ENCODE measurements at regions not wholly inside any gene's neighbourhood (a gene's known extent, or its start where the extent isn't known, plus 50 kb on each side); places are given as distances from the start of the nearest gene placed in this dataset.

DNA sequence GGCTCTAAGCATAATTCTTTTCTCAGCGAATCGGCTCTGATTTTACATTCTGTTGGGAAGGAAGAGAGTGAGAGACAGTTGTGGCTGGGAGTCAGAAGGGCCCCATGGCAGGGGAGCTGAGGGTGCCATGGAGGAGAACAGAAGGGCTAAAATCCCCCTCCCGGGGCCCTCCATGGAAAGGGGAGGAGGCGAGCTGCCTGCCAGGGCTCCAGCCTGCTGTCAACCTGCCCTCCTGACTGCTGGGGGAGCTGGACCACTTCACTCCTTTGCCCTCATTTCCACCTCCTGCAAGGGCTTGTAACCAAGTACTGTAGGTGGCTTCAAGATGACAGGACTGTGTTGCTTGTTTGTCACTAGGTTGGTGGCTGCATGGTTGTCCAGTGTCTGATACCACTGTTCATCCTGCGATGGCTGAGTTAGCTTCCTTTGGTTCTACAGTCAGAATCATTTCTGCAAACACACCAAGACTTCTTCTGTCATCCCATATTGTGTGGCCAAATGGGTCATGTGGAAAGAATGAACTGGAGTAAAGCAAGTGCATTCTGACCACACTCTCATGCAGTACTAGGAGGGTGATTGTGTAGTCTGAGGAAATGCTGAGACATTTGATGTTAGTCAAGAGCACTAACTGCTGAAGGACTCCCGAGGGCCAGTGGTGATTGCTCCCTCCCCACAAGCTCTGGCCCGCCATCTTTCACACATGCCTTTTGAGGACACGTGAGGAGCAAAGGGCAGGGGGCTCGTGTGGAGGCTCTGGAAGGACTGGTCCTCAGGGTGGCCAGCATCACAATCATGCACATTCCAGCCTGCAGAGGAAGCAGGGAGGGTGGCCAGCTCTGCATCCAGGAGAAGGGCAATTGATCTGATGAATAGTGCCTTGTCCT, 307.2 kb downstream of the GADD45G start:
- H3K27ac ChIP-seq: no peak overlapping the region
- H3K9me3 ChIP-seq: no peaks in the 10 kb centered on the region
- H3K27me3 ChIP-seq: no peaks in the 10 kb centered on the region
- H3K4me3 ChIP-seq: no peak overlapping the region
- intact Hi-C loops (cut with DNase I): no loop called here
- TF ChIP-seq CTCF (IDR thresholded peaks at IDR 0.05): no peak
- no peaks in the 10 kb centered on the region for H3K36me3 ChIP-seq
- DNase-seq (ENCODE audit: low spot score in 2 of 2): no peak
- H3K4me1 ChIP-seq: no peaks in the 10 kb centered on the region

- Histone ChIP-seq H3K36me3 (no peaks in the 10 kb centered on the region), H3K27me3 (no peaks in the 10 kb centered on the region), H3K27ac (no peak overlapping the region), H3K4me3 (no peak overlapping the region), H3K9me3 (no peaks in the 10 kb centered on the region), H3K4me1 (no peaks in the 10 kb centered on the region)
- DNase-seq (ENCODE audit: low spot score in 2 of 2): no peak
- no peak for TF ChIP-seq CTCF (IDR thresholded peaks at IDR 0.05)
- intact Hi-C loops (cut with DNase I): no loop called here
Observed at GRCh38 chr9:89912605-89912953, 307.8 kb downstream of the GADD45G start.

DNA sequence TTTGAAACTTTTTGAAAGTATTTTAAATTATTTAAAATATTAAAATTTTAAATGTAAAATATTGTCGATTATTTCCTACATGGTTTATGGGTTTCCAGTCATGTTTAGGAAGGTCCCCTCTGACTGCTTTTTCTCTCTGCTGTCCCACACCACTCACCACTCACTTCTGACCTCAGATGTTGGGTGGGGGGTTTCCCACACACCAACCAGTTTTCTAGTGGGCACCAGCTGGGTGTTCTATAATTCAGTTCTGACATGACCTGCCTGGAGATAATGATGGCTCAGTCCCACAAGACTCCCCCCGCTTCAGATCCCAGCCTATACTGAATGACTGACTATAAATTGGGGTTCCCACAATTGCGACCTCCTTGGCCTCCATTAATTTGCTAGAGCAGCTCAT, 310.4 kb downstream of the GADD45G start:
- Histone ChIP-seq H3K4me3 (no peak overlapping the region), H3K36me3 (no peaks in the 10 kb centered on the region), H3K27ac (no peak overlapping the region), H3K4me1 (no peaks in the 10 kb centered on the region), H3K27me3 (no peaks in the 10 kb centered on the region), H3K9me3 (no peaks in the 10 kb centered on the region)
- intact Hi-C loops (cut with DNase I): no loop called here
- no peak for DNase-seq (ENCODE audit: low spot score in 2 of 2)
- TF ChIP-seq CTCF (IDR thresholded peaks at IDR 0.05): no peak

DNA sequence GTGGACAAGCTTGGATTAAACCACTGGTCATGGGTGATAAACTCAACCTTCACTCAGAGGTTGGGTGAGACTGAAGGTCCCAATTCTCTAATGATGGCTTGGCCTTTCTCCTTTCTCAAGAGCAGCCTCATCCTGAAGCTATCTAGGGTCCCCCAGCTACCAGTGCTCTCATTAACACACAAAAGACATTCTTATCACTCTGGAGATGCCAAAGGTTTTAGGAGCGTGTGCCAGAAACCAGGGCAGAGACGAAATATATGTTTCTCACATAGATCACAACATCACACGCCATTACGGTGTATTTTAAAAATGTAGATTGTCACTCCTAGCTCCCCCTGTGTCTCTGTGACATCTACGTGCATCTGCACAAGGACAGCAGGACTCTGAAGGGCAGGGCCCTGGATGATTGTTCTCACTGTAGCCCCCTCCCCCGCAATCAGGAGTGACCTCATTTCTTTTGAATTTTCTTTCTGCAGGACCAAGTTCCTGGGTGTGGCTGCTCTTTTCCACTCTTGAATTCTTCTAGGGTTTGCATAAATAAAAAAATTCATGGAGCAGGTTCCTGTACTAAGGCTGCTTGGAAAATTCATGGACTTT, 311.3 kb downstream of the GADD45G start:
- Histone ChIP-seq H3K36me3 (no peaks in the 10 kb centered on the region), H3K9me3 (no peaks in the 10 kb centered on the region), H3K4me3 (no peak overlapping the region), H3K27ac (no peak overlapping the region), H3K27me3 (no peaks in the 10 kb centered on the region), H3K4me1 (no peaks in the 10 kb centered on the region)
- intact Hi-C loops (cut with DNase I): no loop called here
- TF ChIP-seq CTCF (IDR thresholded peaks at IDR 0.05): no peak
- DNase-seq (ENCODE audit: low spot score in 2 of 2): no peak

GRCh38 chr9:89917861-89918260, 313.0 kb downstream of the GADD45G start:
- intact Hi-C loops (cut with DNase I): no loop called here
- no peak overlapping the region for H3K4me3 ChIP-seq
- TF ChIP-seq CTCF (IDR thresholded peaks at IDR 0.05): no peak
- H3K27me3 ChIP-seq: no peaks in the 10 kb centered on the region
- DNase-seq (ENCODE audit: low spot score in 2 of 2): no peak
- H3K4me1 ChIP-seq: no peaks in the 10 kb centered on the region
- no peak overlapping the region for H3K27ac ChIP-seq
- no peaks in the 10 kb centered on the region for H3K36me3 ChIP-seq
- no peaks in the 10 kb centered on the region for H3K9me3 ChIP-seq

Measured in ascending aorta (tissue), 2 donors.